ENCODE measurements at regions not wholly inside any gene's neighbourhood (a gene's known extent, or its start where the extent isn't known, plus 50 kb on each side); places are given as distances from the start of the nearest gene placed in this dataset.
"Not testable (repeated sequence)": the region's sequence is repeated elsewhere in the genome, so short reads cannot be mapped to it uniquely, and the experiment has no call there.

DNA sequence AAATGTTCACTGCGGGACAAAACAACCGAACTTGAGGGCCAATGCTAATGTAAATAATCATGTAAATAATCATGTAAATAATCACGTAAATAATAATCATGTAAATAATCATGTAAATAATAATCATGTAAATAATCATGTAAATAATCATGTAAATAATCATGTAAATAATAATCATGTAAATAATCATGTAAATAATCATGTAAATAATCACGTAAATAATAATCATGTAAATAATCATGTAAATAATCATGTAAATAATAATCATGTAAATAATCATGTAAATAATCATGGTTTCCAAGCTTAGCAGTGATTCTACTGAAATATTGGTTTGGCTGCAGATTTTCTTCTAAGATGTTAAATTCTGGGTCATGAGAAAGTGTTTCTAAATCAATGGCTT, 507.1 kb downstream of the ZNF516 start:
- DNase-seq, result not testable (repeated sequence)

DNA sequence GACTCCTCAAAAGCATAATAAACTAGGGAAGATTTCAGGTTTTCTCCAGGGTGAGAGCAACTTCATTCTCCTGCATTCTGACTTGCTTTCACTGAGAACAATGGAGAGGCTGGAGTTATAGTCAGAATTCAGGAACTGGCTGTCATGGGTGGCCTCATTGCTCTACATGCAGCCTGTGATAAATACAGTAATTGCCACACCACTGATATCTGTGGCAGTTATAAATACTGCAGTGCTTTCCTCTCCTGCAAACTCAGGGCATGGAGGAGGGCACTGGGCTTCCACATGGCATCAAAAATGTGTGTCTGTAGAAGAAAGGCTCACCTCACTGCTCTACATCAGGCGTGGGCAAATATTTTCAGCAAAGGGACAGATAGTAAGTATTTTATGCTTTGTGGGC, 510.2 kb downstream of the ZNF516 start:
- no peak for DNase-seq

DNA sequence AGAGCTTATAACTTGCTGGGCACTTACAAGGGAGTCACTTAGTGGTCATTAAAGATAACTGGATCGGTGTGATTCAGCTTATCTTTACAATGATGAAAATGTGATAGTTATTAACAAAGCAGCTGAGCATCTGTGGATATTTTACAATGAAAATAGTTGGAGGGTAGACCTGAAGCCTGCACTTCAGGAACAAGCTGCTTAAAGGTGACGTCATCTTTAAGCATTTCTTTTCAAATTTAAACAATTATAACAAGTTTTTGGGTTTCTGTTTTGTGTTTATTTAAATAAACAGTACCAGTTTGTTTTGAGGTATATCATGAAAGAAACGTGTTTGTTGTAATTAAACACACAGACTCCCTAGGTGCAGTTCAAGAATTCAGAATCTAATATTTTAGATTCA, 513.9 kb downstream of the ZNF516 start:
- DNase-seq, result no peak

DNA sequence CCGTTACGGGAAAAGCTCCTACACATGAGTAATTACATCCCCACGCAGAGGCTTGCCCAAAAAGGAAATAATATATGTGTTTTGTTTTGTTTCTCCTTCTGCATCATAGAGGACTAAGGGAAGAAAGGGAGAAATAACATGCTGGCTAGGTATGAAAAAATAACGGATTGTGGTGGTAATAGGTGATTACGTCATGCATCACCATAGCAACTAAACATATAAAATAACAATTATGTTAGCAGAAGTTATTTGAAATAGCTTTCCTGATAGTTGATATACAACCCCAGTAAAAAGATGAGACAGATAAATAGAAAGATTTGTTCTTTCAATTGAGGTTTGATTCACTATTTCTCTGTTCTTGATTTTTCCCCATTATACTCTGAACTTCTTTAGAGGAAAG, 518.0 kb downstream of the ZNF516 start:
- DNase-seq, result no peak

DNA sequence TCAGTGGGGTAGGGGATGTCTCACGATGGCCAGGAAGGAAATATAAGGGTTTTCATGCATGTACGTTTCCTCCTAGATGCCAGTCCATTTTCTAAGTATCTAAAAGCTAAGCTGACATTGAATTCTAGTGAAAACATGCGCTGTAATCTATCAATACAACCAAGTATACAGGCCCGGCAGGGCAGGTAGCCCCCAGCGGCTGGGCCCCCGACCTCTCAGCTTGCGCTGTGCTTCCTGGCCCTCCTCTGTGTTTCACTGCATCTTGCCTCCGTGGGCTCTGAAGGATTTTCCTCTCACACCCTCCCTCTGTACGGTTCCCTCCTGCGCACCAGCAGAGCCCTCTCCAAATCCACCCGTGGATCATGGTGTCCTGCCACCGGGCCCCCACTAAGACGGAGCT, 524.8 kb downstream of the ZNF516 start:
- DNase-seq, result no peak

DNA sequence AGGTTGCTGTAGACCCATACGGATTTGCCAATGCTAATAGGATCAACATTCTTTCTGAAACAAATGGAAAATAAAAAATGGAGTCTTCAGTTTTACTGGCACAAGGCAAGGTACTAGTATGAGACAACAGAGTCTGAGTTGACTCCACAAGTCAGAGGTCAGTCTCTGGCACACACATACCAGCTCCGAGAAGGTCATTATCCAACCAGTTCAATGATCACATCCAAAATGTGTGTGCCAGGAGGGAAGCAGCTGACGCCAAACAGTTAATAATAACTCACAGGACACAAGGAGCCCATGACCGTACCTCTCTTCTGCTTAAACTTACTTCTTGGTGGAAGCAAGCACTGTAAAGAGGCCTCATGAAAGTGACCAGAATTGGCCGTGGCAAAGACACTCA, 528.6 kb downstream of the ZNF516 start:
- no peak for DNase-seq

DNA sequence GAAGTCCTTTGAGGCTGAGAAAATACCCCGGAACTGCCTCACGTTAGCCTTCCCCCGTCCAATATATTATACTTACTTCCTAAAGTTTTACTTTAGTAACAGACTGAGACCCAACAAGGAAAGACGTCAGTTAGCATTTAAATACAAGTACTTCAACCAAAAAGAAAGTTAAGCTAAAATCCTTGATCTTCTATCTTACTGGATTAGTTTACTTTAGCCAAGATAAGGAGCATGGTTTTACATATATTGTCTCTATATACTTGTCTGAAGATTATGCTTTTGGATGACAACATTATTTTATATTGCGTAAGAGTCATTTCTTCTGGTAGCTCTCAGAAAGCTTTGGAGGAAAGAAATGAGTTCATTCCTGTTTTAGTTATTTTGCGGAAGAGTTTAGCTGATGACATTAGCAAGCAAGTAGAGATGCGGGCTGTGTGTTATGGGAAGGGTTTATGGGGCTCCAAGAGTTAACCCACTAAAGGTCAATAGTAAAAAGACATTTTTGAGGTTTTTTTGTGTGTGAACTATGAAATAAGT, 532.9 kb downstream of the ZNF516 start:
- DNase-seq, result no peak

DNA sequence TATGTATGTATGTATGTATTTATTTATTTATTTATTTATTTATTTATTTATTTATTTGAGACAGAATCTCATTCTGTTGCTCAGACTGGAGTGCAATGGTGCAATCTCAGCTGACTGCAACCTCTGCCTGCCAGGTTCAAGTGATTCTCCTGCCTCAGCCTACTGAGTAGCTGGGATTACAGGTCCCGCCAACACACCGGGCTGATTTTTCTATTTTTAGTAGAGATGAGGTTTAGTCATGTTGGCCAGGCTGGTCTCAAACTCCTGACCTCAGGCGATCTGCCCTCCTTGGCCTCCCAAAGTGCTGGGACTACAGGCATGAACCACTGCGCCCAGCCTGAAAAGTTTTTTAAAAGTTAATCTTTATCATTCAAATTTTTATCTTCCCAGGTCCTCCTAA, 532.9 kb upstream of the SMIM21 start:
- not testable (repeated sequence) for DNase-seq

DNA sequence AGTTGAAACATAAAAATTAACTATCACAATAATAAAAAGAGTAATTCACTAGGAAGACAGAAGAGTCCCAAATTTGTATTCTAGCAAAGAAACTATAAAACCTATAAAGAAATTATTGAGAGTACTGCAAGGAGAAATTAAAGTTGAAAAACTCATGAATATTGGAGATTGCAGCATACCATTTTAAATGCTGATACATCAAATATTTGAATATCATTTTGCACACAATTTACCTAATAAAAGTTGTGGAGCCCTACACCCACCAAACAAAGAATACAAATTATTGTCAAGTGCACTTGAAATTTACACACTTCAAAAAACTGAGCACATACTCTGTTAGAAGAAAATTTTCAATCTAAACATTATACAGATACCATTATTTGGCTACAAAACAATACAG, 531.6 kb upstream of the SMIM21 start:
- DNase-seq, result no peak

DNA sequence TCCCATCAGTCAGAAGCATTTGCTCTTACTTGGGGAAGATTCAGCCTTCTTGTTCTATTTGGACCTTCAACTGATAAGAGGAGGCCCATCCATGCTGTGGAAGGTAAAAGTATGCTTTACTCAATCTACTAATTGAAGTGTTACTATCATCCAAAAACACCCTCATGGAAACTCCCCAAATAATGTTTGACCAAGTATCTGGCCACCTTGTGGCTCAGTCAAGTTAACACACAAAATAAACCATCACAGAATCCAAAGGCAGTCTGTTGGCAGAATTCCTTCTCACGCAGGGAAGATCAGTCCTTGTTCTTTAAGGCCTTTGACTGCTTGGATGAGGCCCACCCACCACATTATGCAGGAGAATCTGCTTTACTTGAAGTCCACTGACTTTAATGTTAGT, 531.2 kb upstream of the SMIM21 start:
- no peak for DNase-seq

DNA sequence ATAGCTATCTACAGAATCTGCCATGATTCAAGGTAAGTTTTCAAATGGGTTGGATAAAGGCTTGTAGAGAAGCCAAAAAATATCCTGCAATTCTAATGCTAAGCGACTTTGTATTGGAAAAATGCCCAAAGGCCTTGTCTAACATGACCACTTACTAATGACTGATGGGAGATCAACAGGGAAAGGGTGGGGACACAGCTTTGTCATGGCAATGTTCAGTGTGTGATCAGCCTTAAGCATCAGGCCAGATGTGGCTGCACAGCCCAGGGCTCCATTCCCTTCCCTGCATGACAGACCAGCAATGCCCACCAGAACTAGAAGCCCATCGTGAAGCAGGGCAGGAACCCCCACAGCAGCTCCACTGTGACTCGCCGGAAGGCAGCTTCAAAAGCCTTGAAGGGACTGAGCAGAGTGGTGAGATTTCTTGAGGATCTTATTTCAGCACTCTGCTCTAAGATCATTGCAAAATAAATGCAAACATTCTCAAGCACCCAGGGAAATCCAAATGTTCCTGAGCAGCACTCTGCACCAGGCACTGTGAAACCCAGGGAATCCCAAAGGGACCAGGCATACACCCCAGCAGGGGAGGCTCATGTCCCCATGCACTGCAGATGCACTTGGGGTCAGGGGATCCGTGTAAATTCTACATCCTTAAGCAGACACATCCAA, 517.9 kb upstream of the SMIM21 start:
- no peak for DNase-seq

DNA sequence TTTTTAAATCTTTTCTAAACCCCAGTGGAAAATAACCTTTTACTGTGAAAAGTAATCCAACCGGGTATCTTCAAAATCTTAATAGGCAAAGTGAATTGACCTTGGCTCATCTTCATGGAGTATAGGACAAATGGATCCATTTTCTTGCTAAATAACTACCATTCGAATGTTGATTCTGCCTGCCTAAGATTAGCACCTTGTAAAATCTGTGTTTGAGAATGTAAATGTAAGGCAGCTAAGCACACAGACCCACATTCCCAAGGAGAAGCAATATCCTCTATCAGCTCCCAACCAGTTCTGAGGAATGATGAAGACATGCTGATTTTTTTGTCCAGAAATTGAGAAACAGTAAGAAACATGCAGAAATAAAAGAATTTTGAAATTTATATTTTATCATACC, 509.8 kb upstream of the SMIM21 start:
- no peak for DNase-seq

DNA sequence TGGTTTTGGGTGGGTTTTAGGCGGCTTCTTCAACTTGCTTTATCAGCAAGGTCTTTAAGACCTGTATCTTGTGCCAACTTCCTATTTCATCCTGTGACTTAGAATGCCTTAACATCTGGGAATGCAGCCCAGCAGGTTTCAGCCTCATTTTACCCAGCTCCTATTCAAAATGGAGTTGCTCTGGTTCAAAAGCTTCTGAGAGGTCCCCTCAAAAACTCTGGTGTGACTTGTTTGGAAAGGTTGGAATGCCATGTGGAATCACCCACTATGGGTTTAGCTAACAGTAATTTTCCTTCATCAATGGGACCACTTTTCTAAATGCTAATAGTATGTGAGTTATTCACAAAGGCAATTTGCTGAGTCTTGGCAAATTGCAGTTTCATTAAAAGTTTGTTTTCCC, 509.4 kb upstream of the SMIM21 start:
- DNase-seq, result no peak

DNA sequence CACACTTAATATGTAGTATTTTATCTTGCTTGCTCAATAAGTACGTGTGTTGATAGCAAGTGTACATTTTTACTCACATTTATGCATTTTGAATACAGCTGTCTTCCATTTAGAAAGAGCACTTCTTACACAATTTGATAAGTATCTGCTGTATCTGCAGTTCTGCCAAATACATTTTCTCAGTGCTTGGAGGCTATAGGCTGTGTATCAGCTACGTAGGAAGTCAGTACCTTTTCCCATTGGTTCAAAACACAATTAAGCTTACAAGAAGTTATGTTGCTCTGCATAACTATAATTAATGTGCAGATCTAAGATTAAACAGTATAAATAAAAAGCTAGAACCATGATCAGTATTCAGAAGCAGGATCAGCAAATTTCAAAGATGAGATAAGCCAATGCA, 503.6 kb upstream of the SMIM21 start:
- no peak for DNase-seq

DNA sequence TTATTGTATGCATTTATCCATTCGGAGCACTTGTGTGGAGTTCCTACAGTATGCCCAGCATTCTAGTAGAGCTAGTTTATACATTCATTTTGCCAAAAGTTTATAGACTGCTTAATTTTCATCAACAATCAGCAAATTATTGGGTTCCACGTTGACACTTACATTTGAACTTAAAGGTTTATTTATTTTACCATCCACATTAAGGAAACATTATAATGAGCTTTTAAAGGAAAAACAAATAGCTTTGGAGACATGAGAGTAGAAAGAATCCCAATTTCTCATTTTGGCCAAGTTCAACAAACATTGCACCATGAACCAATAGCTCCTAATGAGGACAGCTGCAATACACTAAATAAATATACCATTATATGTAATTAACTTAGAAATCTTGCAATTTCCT, 501.2 kb upstream of the SMIM21 start:
- DNase-seq, result no peak

DNA sequence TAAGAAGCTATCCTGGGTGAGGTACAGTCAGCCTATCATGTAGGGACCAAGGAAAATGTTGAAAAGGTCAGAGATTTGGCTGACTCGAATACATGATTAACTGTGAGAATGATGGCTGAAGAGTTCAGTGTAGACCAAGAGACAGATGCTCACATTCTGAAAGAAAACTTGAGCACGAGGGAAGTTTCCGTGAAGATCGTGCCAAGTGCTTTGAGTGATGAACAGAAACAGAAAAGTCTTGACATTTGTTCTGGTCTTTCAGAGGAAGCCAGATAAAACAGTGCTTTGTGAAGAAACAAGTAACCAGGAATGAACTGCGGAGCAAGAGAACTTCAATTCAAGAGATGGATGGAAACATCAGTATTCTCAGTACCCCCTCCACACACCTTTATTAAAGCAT, 500.3 kb upstream of the SMIM21 start:
- DNase-seq, result no peak

DNA sequence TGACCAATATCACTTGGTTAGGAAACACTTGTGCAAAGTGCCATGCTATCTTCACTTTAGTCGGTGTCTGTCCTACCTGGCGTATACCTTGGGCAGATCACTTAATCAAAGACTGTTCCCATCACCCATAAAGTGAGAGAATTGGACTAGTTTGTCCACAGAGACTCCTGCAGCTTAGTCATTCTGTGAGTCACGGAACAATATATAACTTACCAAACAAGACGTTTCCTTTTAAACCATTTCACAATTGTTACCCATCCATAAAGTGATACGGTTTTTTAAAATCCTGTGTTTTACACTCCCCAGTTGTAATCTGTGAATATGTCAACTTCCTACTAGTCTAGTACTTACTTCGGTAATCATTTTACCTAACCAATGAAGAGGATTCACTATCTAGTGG, 499.3 kb upstream of the SMIM21 start:
- DNase-seq, result no peak

DNA sequence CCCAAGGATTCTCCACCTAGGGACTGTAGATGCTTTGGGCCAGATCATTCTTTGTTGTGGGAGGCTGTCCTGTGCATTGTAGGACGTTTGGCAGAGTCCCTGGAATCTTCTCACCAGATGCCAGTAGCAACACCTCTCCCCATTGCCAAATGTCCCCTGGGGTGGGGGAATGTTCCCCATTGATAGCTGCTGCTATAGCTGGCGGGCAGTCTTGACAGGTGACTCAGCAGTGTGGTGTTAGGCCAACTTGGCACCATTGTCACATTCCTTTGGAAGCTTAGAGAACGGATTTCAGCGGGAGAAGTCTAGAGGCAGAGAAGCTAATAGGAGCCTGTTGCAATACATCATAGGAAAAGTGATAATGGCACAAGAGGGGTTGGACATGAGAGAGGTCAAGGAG, 495.7 kb upstream of the SMIM21 start:
- DNase-seq, result no peak

DNA sequence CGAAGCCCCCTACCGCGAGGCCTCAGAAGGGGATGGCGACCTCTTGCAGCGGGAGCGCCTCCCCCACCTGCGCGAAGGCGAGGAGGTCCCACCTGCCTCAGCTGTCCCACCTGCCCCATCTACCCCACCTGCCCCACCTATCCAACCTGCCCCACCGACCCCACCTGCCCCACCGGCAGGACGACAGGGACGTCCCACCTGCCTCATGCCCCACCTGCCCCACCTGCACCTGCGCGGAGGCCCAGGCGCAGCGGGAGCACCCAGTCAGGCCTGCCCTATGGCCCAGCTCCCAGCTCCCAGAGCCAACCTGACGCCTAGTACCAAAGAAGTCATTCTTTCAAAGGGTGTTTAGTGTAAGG, 489.1 kb upstream of the SMIM21 start:
- no peak for DNase-seq

DNA sequence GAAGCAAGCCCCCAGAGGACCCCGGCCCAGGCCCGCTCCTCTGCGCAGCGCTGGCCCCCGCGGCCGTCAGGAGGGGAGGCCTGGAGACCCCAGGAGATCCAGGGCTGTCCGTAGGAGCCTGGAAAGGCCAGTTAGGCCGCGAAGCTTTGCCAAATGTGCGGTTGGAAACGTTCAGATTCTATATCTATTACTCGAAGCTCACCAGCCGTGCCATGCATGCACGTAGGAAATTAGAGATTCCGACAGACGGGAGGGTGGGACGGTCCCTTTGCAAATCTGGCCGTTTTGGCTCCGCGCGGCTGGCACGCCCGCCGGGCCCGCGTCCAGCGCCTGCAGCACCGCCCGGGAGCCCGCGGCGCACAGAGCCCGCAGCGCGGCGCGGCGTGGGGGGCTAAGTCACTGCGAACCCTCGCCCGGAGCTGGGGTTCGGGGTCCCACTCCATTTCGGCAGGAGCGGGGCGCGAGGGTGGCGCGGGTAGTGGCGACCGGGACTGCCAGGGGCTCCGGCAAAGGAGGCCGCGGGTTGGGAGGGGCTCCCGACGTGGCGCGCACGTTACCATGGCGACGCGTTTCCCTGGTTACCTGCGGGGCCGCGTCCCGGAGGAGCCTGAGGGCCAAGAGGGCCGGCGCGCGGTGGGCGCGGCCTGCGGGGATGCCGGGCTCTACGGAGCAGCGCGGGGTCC, 488.6 kb upstream of the SMIM21 start:
- DNase-seq, result no peak

DNA sequence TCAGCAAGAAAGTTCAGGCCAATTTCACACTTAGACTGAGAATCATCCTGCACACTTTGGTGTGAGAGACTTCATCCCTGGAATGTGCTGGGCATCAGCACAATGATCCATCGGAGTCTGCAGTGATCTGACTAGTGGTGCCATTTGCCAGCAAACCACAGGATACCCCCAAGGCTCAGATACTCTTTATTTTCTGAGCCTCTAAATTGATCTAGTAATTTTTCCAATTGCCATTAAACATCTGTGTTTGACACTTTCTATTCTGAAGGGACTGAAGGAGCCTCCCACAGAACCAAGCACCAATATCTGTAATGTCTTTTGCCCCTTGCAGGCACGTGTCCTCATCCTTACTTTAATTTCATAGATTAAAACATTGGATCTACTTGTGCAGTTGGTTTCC, 485.3 kb upstream of the SMIM21 start:
- no peak for DNase-seq

DNA sequence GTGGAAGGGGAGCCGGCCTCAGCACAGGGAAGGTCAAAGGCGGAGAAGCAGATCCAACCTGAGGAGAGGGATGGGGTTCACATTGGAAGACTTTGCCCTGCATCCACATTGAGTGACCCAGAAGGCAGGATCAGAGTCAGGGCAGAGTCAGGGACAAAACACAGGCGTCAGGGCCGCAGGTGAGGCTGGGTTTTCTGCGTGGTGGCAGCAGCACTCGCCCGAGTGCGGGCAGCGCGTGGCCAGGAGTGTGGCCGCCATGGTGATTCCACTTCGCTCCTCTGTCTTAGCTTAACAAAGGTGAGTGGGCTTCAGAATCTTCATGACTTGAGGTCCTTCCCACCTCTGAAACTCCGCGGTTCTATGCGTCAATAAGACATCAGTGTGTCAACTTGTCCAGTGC, 476.9 kb upstream of the SMIM21 start:
- DNase-seq, result no peak

DNA sequence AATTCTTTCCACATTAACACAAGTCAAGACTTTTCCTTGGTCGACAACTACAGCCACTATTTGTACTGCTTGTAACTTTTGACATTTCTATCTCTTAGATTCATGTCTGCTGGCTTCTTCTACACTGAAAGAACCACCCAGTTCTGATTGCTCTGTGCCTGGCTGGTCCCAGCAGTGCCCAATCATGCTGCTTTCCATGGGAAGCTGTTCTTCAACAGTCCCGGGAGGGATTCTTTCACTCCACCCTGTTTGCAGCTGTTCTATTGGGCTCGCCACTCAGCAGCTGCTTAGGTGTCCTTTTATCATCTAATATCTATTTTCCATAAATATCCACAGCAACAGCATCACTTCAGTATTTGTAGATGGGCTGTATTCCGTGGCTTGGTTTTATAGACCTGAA, 471.1 kb upstream of the SMIM21 start:
- DNase-seq, result no peak

DNA sequence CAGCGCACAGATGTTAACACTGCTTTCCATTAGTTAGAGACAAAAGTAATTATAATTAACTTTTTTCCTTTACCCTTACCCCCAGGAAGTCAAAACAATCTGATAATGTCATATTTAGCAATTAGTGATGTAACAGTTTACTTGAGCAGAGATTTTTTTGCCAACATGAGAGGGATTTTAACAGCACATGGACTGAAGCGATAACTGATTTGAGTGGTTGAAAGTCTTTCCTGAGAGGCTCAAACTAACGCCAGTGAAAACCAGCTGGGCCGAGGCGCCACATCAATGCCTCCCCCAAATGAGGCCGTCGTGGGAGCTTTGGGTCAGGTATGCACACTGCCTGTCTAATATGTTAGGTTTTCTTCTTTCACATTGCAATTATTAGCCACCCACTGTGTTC, 469.9 kb upstream of the SMIM21 start:
- DNase-seq, result no peak

DNA sequence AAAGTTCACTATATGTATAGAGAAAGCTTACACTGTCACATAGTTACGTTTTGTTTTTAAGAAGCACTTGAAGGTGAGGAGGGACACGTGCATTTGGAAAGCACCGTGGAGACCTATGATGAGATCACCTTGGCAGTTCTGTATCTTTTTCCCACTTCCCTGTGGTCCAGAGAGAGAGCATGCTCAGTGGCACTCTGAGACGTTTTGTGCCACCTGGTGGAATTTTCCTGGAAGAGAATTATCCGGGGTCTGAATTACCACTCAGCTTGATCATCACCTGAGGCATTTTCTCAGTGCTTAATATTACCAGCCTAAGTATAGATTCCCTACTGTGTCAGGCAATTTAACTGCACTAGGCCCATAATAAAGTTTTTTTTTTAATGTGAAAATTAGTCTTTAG, 469.4 kb upstream of the SMIM21 start:
- DNase-seq, result no peak

Measured in NCI-H526 treated with DMSO at 0.1 percent for 48 hours (cell line).